ENCODE measurements at regions not wholly inside any gene's neighbourhood (a gene's known extent, or its start where the extent isn't known, plus 50 kb on each side); places are given as distances from the start of the nearest gene placed in this dataset.

- Histone ChIP-seq H3K9me1 (replicated peaks; ENCODE audit: control insufficient read depth, extremely low read depth, insufficient read depth, low read length) (no peaks in the 10 kb centered on the region), H3K36me3 (ENCODE audit: control insufficient read depth in 2 of 2, extremely low read depth in 1 of 2, insufficient read depth in 2 of 2, low read length in 2 of 2) (no peaks in the 10 kb centered on the region), H3K9me3 (replicated peaks; ENCODE audit: control insufficient read depth, insufficient read depth, low read length) (no peaks in the 10 kb centered on the region), H3K4me2 (ENCODE audit: insufficient read depth, low read length) (no peak overlapping the region), H4K20me1 (replicated peaks; ENCODE audit: control insufficient read depth, extremely low read depth, insufficient read depth, low read length) (no peaks in the 10 kb centered on the region), H3K4me3 (replicated peaks in 1 of 3; ENCODE audit: insufficient read depth in 1 of 3, low read depth in 1 of 3, low read length in 3 of 3) (no peak overlapping the region), H2AFZ (ENCODE audit: low read depth, low read length) (no peak overlapping the region), H3K79me2 (ENCODE audit: control insufficient read depth, insufficient read depth, low read length) (no peaks in the 10 kb centered on the region), H3K4me1 (ENCODE audit: control insufficient read depth, extremely low read depth, insufficient read depth, low read length) (no peaks in the 10 kb centered on the region), H3K9ac (replicated peaks; ENCODE audit: extremely low read depth, insufficient read depth, low read length) (no peak overlapping the region), H3K27ac (ENCODE audit: insufficient read depth, low read depth, low read length) (no peak overlapping the region), H3K27me3 (ENCODE audit: control insufficient read depth in 2 of 2, insufficient read depth in 2 of 2, low read length in 2 of 2) (no peaks in the 10 kb centered on the region)
- BruUV-seq (replicated peaks): no TSS peak
- intact Hi-C loops (cut with micrococcal nuclease): no loop called here
- dilution Hi-C loops (cut with MboI; ENCODE audit: extremely low pct_ligation_motif_present, low sequenced_read_pairs): no loop called here
- no peak for FAIRE-seq
- ChIA-PET CTCF (no interaction called here), POLR2A (no interaction called here)
- TF ChIP-seq POLR2A (IDR thresholded peaks at IDR 0.05; ENCODE audit: low read depth, low read length): no peak
- TF ChIP-seq MYC (IDR thresholded peaks at IDR 0.05; ENCODE audit: low read depth, low read length): no peak
- no peak for TF ChIP-seq JUN (IDR thresholded peaks at IDR 0.05; ENCODE audit: borderline replicate concordance, insufficient read depth, insufficient read length, low read depth)
- no peak for TF ChIP-seq MAX (IDR thresholded peaks at IDR 0.05; ENCODE audit: insufficient read depth, insufficient read length)
- TF ChIP-seq, protein P1, sequence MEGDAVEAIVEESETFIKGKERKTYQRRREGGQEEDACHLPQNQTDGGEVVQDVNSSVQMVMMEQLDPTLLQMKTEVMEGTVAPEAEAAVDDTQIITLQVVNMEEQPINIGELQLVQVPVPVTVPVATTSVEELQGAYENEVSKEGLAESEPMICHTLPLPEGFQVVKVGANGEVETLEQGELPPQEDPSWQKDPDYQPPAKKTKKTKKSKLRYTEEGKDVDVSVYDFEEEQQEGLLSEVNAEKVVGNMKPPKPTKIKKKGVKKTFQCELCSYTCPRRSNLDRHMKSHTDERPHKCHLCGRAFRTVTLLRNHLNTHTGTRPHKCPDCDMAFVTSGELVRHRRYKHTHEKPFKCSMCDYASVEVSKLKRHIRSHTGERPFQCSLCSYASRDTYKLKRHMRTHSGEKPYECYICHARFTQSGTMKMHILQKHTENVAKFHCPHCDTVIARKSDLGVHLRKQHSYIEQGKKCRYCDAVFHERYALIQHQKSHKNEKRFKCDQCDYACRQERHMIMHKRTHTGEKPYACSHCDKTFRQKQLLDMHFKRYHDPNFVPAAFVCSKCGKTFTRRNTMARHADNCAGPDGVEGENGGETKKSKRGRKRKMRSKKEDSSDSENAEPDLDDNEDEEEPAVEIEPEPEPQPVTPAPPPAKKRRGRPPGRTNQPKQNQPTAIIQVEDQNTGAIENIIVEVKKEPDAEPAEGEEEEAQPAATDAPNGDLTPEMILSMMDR (IDR thresholded peaks at IDR 0.05; ENCODE audit: extremely low read depth in 1 of 2, insufficient read depth in 1 of 2, low read depth in 1 of 2, low read length in 2 of 2): no peak
- TF ChIP-seq EZH2 (IDR thresholded peaks at IDR 0.05; ENCODE audit: borderline replicate concordance, low read depth, low read length, severe bottlenecking): no peak
- TF ChIP-seq FOS (IDR thresholded peaks at IDR 0.05; ENCODE audit: borderline replicate concordance, insufficient read depth, low read length): no peak
- no peak for DNase-seq (ENCODE audit: low read depth, low spot score)
These were observed 472.5 kb upstream of the GHITM start for GRCh38 chr10:83666762-83667161.

Data from endothelial cell of umbilical vein (primary cell).